ENCODE measurements at regions not wholly inside any gene's neighbourhood (a gene's known extent, or its start where the extent isn't known, plus 50 kb on each side); places are given as distances from the start of the nearest gene placed in this dataset.
A peak's percentile ranks its signal among the peaks of the same experiment; 100 is the strongest.

GRCh38 chr21:28773036-28773435 lies 219.6 kb downstream of the LTN1 start:
- no peak for ATAC-seq (ENCODE audit: insufficient number of reproducible peaks, low FRiP score, low read depth)
- Histone ChIP-seq H3K4me1 (ENCODE audit: control insufficient read depth in 1 of 2, low read depth in 2 of 2) (peaks cover 31 to 74% of the 10 kb centered on the region in 2 donors), H3K36me3 (no peaks in the 10 kb centered on the region), H3K27ac (peak overlapping the region; percentile 85 to 90), H3K27me3 (replicated peaks; ENCODE audit: insufficient read depth) (no peaks in the 10 kb centered on the region), H3K9me3 (no peaks in the 10 kb centered on the region), H3K4me3 (no peak overlapping the region)
- no peak for DNase-seq (ENCODE audit: low spot score)
- TF ChIP-seq CTCF (IDR thresholded peaks at IDR 0.05): no peak

- TF ChIP-seq CTCF (IDR thresholded peaks at IDR 0.05): no peak
- ATAC-seq (ENCODE audit: insufficient number of reproducible peaks, low FRiP score, low read depth) (peak; percentile 85), DNase-seq (ENCODE audit: low spot score) (peak; percentile 46)
- H3K27ac ChIP-seq: peak overlapping the region; percentile 85 to 90
- no peaks in the 10 kb centered on the region for H3K9me3 ChIP-seq
- no peaks in the 10 kb centered on the region for H3K36me3 ChIP-seq
- peaks cover 31 to 74% of the 10 kb centered on the region in 2 donors for H3K4me1 ChIP-seq (ENCODE audit: control insufficient read depth in 1 of 2, low read depth in 2 of 2)
- H3K27me3 ChIP-seq (replicated peaks; ENCODE audit: insufficient read depth): no peaks in the 10 kb centered on the region
- H3K4me3 ChIP-seq: peak overlapping the region; percentile 3
Observed at GRCh38 chr21:28771790-28772501, 220.7 kb downstream of the LTN1 start.

GRCh38 chr21:28770867-28771661 lies 221.6 kb downstream of the LTN1 start:
- Histone ChIP-seq H3K4me3 (peak overlapping the region; percentile 9), H3K27ac (peak overlapping the region; percentile 85 to 90), H3K9me3 (no peaks in the 10 kb centered on the region), H3K4me1 (ENCODE audit: control insufficient read depth in 1 of 2, low read depth in 2 of 2) (peaks cover 31 to 74% of the 10 kb centered on the region in 2 donors), H3K36me3 (no peaks in the 10 kb centered on the region), H3K27me3 (replicated peaks; ENCODE audit: insufficient read depth) (no peaks in the 10 kb centered on the region)
- TF ChIP-seq CTCF (IDR thresholded peaks at IDR 0.05): no peak
- DNase-seq (ENCODE audit: low spot score) (no peak), ATAC-seq (ENCODE audit: insufficient number of reproducible peaks, low FRiP score, low read depth) (no peak)

GRCh38 chr21:28769683-28770082 lies 223.0 kb downstream of the LTN1 start:
- no peaks in the 10 kb centered on the region for H3K27me3 ChIP-seq (replicated peaks; ENCODE audit: insufficient read depth)
- no peaks in the 10 kb centered on the region for H3K9me3 ChIP-seq
- ATAC-seq (ENCODE audit: insufficient number of reproducible peaks, low FRiP score, low read depth): no peak
- no peak for DNase-seq (ENCODE audit: low spot score)
- no peak for TF ChIP-seq CTCF (IDR thresholded peaks at IDR 0.05)
- H3K4me3 ChIP-seq: no peak overlapping the region
- H3K27ac ChIP-seq: peak overlapping the region; percentile 85 to 90
- H3K4me1 ChIP-seq (ENCODE audit: control insufficient read depth in 1 of 2, low read depth in 2 of 2): peaks cover 31 to 64% of the 10 kb centered on the region in 2 donors
- H3K36me3 ChIP-seq: no peaks in the 10 kb centered on the region

- DNase-seq (ENCODE audit: low spot score) (no peak), ATAC-seq (ENCODE audit: insufficient number of reproducible peaks, low FRiP score, low read depth) (no peak)
- no peak for TF ChIP-seq CTCF (IDR thresholded peaks at IDR 0.05)
- Histone ChIP-seq H3K9me3 (no peaks in the 10 kb centered on the region), H3K4me3 (no peak overlapping the region), H3K27me3 (replicated peaks; ENCODE audit: insufficient read depth) (no peaks in the 10 kb centered on the region), H3K4me1 (ENCODE audit: control insufficient read depth in 1 of 2, low read depth in 2 of 2) (peaks cover 28 to 64% of the 10 kb centered on the region in 2 donors), H3K36me3 (no peaks in the 10 kb centered on the region), H3K27ac (peak overlapping the region; percentile 85 to 90)
Observed at GRCh38 chr21:28768753-28769152, 223.9 kb downstream of the LTN1 start.

Data from thoracic aorta (tissue), 2 donors.